Femur (tissue), 1 donor: ENCODE measurements at regions not wholly inside any gene's neighbourhood (a gene's known extent, or its start where the extent isn't known, plus 50 kb on each side); places are given as distances from the start of the nearest gene placed in this dataset.
"Not testable (repeated sequence)": the region's sequence is repeated elsewhere in the genome, so short reads cannot be mapped to it uniquely, and the experiment has no call there.

Source experiments
- DNase-seq: peaks from one replicate; pipeline ENCODE4 v3.0.0-alpha.2; 2017

GRCh38 chr7:81427461-81427860, 342.4 kb downstream of the HGF start:
- no peak for DNase-seq

DNA sequence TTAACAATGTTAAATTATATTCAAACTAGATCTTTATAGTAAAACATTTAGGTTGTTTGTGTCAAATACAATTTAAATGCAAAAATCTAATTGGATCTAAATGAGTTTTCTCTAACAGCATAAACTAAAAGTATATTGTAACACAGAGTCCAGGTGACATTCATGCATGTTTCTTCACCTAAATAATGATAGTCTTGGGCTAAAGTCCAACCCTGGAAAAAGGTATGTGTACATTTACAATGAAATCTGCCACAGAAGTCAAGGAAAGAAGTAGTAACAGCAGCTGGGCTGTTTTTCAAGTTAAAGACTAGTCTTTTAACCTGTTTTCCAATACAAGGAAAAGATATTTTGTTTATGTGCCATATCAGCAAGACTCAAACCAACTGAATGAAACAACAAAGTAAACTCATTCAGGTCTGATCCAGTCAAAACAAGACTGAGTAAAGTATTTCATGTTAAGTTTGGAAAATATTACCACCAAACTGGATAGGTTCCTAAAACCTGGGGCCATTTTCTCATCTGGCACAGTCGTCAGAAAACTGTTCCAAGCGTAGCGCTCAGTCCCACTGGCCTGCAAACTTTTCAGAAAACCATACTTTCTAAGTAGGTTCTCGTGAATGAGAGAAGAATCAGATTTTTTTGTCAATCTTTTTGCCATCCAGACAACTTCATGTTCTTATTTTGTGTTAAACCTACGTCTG, 349.2 kb downstream of the HGF start:
- peak; percentile 26 for DNase-seq

- DNase-seq: no peak
Observed at GRCh38 chr7:81419731-81420130, 350.1 kb downstream of the HGF start.

- no peak for DNase-seq
Observed at GRCh38 chr7:81416659-81417058, 353.2 kb downstream of the HGF start.

GRCh38 chr7:81415181-81415580, 354.7 kb downstream of the HGF start:
- no peak for DNase-seq

GRCh38 chr7:81414411-81414810, 355.4 kb downstream of the HGF start:
- DNase-seq: no peak

GRCh38 chr7:81410471-81411117, 359.3 kb downstream of the HGF start:
- DNase-seq: no peak

GRCh38 chr7:81408728-81409127, 361.1 kb downstream of the HGF start:
- DNase-seq: no peak

DNA sequence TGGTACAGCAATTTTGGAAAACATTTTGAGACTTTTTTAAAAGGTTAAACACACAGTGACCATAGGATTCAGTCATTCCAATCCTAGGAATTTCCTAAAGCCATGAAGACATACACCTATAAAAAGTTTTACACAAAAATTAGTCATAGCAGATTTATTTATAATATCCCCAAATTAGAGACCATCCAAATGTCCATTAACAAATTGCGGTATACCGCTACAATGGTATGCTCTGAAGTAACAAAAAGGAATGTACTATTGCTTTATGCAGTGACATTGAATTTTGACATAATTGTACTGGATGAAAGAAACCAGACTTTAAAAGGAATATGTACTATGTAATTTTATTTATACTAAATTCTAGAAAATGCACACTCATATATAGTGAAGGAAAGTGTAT, 362.8 kb downstream of the HGF start:
- DNase-seq: no peak

GRCh38 chr7:81404669-81405068, 365.2 kb downstream of the HGF start:
- DNase-seq: no peak

- no peak for DNase-seq
Observed at GRCh38 chr7:81402227-81402626, 367.6 kb downstream of the HGF start.

- DNase-seq: no peak
Observed at GRCh38 chr7:81399471-81399870, 370.4 kb downstream of the HGF start.

- DNase-seq: no peak
Observed at GRCh38 chr7:81394029-81394428, 375.8 kb downstream of the HGF start.

DNA sequence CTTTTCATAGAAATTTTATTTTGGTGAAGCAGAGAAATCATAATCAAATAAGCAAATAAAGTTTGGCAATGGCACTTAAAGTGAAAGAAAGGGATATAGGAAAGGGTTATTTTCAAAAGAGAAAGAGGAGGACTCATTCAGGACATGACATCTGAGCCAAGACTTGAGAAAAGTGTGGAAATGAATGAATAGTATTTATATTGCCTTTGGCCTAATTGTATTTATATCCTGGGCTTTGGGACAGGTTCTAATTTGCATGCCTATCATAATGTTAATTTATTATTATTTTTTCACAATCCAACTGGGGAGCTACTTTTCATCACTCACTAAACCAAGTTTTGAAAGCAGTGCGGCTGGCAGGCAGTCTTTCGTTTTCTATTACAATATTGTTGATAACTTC, 376.8 kb downstream of the HGF start:
- no peak for DNase-seq

DNA sequence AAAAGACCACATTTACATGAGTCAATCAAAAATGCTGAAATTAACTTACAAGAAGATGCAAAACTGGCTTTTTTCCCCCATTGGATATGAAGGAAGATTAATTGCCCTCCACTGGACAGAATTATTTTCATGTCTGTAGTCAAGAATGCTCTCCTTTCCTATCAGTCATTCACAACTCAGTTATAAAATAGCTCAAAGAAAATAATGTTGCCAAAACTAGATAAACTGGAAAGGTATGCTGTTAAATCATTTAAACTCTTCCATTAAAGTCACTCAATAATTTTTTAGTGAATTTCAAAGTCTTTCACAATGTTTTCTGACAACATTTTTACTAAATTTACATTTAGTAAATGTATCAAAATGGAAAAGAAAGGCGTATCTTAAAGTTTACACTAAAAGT, 384.5 kb downstream of the HGF start:
- no peak for DNase-seq

DNA sequence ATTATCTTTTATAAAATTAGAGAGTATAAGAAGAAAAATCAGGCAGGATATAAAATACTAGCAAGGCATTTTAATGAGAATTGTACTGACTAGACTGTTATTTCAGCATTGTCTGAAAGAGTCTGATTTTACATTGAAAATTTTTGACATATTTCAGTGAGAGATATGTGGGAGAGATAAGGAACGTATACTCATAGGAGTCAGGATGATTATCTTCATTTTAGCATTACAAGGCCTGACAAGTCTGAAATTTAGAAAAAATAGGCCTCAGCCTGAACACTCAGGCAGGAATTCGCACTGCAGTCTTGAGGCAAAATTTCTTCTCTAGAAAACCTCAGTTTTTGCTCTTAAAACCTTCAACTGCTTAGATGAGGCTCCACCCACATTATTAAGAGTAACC, 386.0 kb downstream of the HGF start:
- DNase-seq: no peak

DNA sequence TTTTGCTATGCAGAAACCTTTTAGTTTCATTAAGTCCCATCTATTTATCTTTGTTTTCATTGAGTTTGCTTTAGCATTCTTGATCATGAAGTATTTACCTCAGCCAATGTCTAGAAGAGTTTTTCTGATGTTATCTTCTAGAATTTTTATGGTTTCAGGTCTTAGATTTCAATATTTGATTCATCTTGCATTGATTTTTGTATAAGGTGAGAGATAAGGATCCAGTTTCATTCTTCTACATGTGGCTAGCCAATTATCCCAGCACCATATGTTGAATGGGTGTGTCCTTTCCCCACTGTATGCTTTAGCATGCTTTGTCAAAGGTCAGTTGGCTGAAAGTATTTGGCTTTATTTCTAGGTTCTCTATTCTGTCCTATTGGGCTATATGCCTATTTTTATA, 395.2 kb downstream of the HGF start:
- DNase-seq: not testable (repeated sequence)

GRCh38 chr7:81370822-81371221, 399.0 kb downstream of the HGF start:
- DNase-seq: no peak

DNA sequence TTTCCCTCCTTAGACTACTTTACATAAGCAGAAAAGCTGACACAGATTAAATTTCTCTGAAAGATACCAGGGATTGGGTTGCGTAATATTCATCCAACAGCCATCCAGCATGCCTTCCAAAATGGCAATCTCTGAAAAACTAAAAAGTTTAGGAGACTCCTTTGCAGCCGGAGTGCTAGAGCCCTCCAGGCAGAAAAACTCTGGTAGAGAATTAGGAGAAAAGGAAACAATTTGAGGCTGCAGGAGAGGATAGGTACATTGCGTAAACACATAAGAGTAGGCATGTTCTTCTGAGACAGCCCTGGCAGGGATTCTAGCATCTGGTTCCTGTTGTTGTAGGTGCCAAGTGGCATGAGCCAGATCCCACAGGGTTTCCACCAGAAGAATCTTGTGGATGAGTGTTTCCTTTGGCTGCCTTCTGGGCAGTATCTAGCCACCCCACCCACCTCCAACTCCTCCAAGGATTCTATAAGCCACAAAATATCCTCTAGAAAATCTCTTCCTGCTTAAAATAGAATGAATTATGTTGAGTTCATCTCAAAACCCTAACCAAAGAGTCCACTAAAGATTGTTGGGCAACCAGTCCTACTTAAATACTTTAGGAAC, 402.4 kb downstream of the HGF start:
- peak; percentile 69 for DNase-seq

GRCh38 chr7:81366546-81366945, 403.3 kb downstream of the HGF start:
- DNase-seq: no peak

GRCh38 chr7:81361769-81362312, 408.0 kb downstream of the HGF start:
- DNase-seq: no peak

DNA sequence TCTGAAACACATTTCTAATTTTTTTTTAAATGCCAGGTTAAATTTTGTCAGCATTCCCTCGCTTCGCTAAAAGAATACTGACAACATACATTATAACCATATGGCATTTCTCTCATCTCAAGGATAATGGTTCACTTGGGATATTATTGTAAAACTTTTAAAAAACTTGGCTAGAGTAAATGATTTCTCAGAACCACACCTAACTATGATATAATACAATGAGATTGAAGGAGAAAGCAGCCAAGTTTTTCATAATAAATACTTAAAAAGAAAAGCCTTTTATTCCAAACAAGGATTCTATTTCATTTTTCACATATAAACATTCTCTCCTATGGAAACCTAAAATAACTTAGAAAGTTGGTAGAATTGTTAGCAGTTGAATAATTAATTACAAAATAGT, 413.9 kb downstream of the HGF start:
- DNase-seq: no peak

- DNase-seq: no peak
Observed at GRCh38 chr7:81349044-81349443, 420.8 kb downstream of the HGF start.

DNA sequence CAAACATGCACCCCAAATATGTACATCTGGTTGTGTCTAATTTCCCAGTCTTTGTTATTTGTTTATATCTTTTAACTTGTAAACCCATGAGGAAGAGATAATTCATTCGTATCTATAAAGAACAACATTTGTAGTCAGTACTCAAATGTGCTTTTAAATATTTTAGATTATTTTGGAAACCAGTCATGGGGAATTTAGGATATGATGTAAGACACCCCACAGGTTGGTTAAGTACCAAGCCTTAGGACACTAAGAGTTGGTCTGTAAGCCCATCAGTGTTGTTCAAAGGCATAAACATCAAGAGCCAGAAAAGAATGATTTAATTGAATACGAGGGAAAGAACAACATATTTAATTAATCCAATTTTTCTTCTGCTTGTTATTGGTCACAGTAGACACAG, 421.1 kb upstream of the SEMA3C start:
- DNase-seq: no peak
